Adipocyte (in vitro differentiated cells): ENCODE measurements at regions not wholly inside any gene's neighbourhood (a gene's known extent, or its start where the extent isn't known, plus 50 kb on each side); places are given as distances from the start of the nearest gene placed in this dataset.
A peak's percentile ranks its signal among the peaks of the same experiment; 100 is the strongest.
"Not testable (repeated sequence)": the region's sequence is repeated elsewhere in the genome, so short reads cannot be mapped to it uniquely, and the experiment has no call there.

Experiments
- DNase-seq: peaks from one replicate; pipeline ENCODE4 v3.0.0-alpha.2; 2015; ENCODE audit warnings: low read depth
- H3K27me3 ChIP-seq: replicated peaks from 2 replicates; pipeline ENCODE4 v1.7.0; 2013; ENCODE audit warnings: mild to moderate bottlenecking, low read length, moderate library complexity; ENCODE audit not compliant: control insufficient read depth, insufficient read depth
- H3K36me3 ChIP-seq: 2 replicates; pipeline ENCODE4 v1.7.0; 2013; ENCODE audit warnings: low read length, mild to moderate bottlenecking, moderate library complexity; ENCODE audit not compliant: control insufficient read depth, insufficient read depth, severe bottlenecking
- H3K4me1 ChIP-seq: 2 replicates; pipeline ENCODE4 v1.7.0; 2013; ENCODE audit warnings: mild to moderate bottlenecking, low read length, moderate library complexity; ENCODE audit not compliant: control insufficient read depth, insufficient read depth
- H3K4me3 ChIP-seq: 2 replicates; pipeline ENCODE4 v1.7.0; 2013; ENCODE audit warnings: mild to moderate bottlenecking, low read length, moderate library complexity
- H3K9ac ChIP-seq: 2 replicates; pipeline ENCODE4 v1.7.0; 2013; ENCODE audit warnings: mild to moderate bottlenecking, low read length, moderate library complexity
- H3K9me3 ChIP-seq: 2 replicates; pipeline ENCODE4 v1.7.0; 2013; ENCODE audit warnings: mild to moderate bottlenecking, low read length, moderate library complexity; ENCODE audit not compliant: control insufficient read depth

- Histone ChIP-seq H3K27me3 (peaks cover 10% of the 10 kb centered on the region), H3K9ac (no peak overlapping the region)
- DNase-seq = no peak
Measured at GRCh38 chr7:140283472-140283871, 106.7 kb upstream of the KDM7A start.

GRCh38 chr7:140281960-140282359, 105.2 kb upstream of the KDM7A start:
- Histone ChIP-seq H3K4me1 (no peaks in the 10 kb centered on the region), H3K4me3 (no peak overlapping the region), H3K9me3 (peaks cover 6% of the 10 kb centered on the region), H3K27me3 (peaks cover 10% of the 10 kb centered on the region), H3K36me3 (no peaks in the 10 kb centered on the region), H3K9ac (no peak overlapping the region)
- no peak for DNase-seq

More at GRCh38 chr7:140283472-140283871, 106.7 kb upstream of the KDM7A start:
- Histone ChIP-seq H3K4me3 (no peak overlapping the region), H3K9me3 (peaks cover 6% of the 10 kb centered on the region), H3K36me3 (no peaks in the 10 kb centered on the region), H3K4me1 (no peaks in the 10 kb centered on the region)

- Histone ChIP-seq H3K27me3 (peaks cover 10% of the 10 kb centered on the region), H3K36me3 (no peaks in the 10 kb centered on the region), H3K4me3 (no peak overlapping the region), H3K4me1 (peaks cover 1% of the 10 kb centered on the region), H3K9me3 (peaks cover 6% of the 10 kb centered on the region), H3K9ac (no peak overlapping the region)
- DNase-seq = no peak
Measured at GRCh38 chr7:140281255-140281654, 104.5 kb upstream of the KDM7A start.

DNA sequence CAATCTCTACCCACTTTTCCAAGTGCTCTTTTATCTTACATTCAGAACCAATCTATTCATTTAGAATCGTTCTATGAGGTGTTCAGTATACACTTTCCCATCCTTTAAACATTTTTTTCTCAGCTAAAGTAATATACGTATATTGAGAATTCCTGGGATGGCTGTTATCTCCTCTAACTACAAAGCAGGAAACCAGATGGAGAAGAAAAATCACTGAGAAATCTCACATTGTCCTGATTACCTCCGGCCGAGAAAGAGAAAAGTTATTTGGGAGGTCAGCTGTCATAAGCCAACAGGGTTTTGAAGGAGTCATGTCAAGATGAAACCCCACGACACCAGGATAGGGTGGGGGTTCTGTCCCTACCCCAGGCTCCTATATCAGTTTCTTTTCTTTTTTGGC, 99.2 kb upstream of the KDM7A start:
- Histone ChIP-seq H3K9ac (peak overlapping the region; percentile 78), H3K27me3 (peaks cover 7% of the 10 kb centered on the region), H3K4me3 (peak overlapping the region; percentile 72), H3K36me3 (no peaks in the 10 kb centered on the region), H3K4me1 (peaks cover 16% of the 10 kb centered on the region), H3K9me3 (no peaks in the 10 kb centered on the region)
- DNase-seq = no peak

GRCh38 chr7:140275069-140275965, 98.5 kb upstream of the KDM7A start:
- peak; percentile 60 for DNase-seq
- no peaks in the 10 kb centered on the region for H3K36me3 ChIP-seq
- peaks cover 16% of the 10 kb centered on the region for H3K4me1 ChIP-seq
- no peaks in the 10 kb centered on the region for H3K9me3 ChIP-seq
- peak overlapping the region; percentile 72 for H3K4me3 ChIP-seq
- no peaks in the 10 kb centered on the region for H3K27me3 ChIP-seq
- peak overlapping the region; percentile 78 for H3K9ac ChIP-seq

- no peak overlapping the region for H3K9ac ChIP-seq
- H3K36me3 ChIP-seq = no peaks in the 10 kb centered on the region
- no peak overlapping the region for H3K4me3 ChIP-seq
- no peak for DNase-seq
- H3K4me1 ChIP-seq = peaks cover 16% of the 10 kb centered on the region
- H3K27me3 ChIP-seq = no peaks in the 10 kb centered on the region
- no peaks in the 10 kb centered on the region for H3K9me3 ChIP-seq
Measured at GRCh38 chr7:140273417-140273816, 96.6 kb upstream of the KDM7A start.

- not testable (repeated sequence) for H3K36me3 ChIP-seq, H3K27me3 ChIP-seq, H3K9me3 ChIP-seq, H3K4me3 ChIP-seq, DNase-seq, H3K9ac ChIP-seq
- peaks cover 16% of the 10 kb centered on the region for H3K4me1 ChIP-seq
Measured at GRCh38 chr7:140271643-140271968, 94.8 kb upstream of the KDM7A start.

DNA sequence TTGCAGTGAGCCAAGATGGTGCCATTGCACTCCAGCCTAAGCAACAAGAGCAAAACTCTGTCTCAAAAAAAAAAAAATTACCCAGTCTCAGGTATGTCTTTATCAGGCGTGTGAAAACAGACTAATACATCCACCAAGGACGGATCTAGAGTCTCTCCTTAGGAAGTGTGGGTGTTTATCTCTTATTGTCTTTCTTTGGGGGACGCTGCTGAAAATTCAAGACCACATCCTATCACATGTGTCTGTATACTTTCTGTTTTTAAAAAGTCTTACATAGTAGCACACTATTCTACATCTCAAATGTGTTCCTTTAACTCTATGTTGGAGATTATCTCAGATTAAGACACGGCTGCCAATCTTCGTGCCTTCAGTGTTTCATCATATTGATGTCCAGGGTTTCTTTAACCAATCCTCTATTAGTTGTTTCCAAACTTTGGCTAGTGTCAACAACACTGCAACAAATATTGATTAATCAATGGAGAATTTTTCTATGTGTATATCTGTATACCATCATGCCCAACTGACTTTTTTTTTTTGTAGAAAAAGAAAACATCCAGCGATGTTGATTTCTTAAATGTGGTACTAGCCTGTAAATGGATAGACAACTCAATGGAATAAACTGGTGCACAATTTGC, 92.3 kb upstream of the KDM7A start:
- peaks cover under 1% of the 10 kb centered on the region for H3K27me3 ChIP-seq
- H3K9me3 ChIP-seq = no peaks in the 10 kb centered on the region
- H3K9ac ChIP-seq = no peak overlapping the region
- H3K36me3 ChIP-seq = no peaks in the 10 kb centered on the region
- no peak overlapping the region for H3K4me3 ChIP-seq
- no peaks in the 10 kb centered on the region for H3K4me1 ChIP-seq
- no peak for DNase-seq

DNA sequence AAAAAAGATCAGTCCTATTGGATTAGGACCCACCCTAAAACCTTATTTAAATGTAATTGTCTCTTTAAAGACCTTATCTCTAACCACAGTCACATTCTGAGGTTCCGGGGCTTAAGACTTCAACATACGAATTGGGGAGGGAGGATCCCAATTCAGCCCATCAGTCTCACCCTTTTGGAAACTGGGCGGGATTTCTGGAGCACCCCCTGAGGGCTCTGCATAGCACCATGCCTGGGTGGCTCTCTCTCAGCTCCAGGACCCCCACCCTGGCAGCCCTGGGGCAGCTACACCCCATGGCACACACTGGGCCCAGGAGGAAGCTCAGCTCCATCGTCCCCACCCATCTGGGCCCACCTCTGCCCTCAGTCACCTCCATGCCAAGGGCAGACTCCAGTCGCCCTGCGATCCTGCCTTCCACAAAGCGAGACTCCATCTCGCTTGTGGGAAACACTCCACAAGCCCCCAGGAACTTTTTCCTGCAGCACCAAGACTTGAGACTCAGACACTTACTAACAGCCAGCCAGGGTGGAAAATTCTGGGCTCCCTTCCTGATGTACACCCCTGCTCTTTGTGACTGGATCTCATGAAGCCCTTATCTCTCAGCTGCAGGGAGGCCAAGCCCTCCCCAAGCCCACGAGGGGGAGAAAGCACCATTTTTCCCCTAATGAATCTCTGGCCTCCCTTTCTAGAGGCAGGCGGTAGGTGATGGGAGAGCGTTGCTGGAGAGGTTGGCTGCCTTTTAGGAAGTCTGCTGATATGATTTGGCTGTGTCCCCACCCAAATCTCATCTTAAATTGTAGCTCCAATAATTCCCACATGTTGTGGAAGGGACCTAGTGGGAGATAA, 90.8 kb upstream of the KDM7A start:
- no peak overlapping the region for H3K9ac ChIP-seq
- no peaks in the 10 kb centered on the region for H3K4me1 ChIP-seq
- no peaks in the 10 kb centered on the region for H3K36me3 ChIP-seq
- DNase-seq = no peak
- no peaks in the 10 kb centered on the region for H3K9me3 ChIP-seq
- no peak overlapping the region for H3K4me3 ChIP-seq
- H3K27me3 ChIP-seq = peaks cover 11% of the 10 kb centered on the region

DNA sequence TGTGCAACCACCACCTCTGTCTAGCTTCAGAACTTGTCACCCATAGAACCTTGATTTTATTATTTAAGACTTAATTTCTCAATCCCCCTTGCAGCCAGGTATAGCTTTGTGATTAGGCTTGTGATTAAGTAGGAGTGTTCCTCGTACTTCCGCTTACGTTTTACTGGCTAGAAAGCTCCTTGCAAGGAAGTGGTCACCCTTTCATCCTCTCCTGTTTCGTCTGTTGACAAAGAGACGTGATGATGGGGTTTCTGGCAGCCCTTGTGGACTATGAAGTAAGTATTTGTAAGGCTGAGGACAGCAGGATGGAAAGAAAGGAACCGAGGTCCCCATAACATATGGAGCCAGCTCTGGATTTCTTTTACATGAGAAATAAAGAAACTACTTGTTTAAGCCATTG, 86.5 kb upstream of the KDM7A start:
- no peak for DNase-seq
- Histone ChIP-seq H3K9me3 (no peaks in the 10 kb centered on the region), H3K27me3 (peaks cover 32% of the 10 kb centered on the region), H3K4me1 (no peaks in the 10 kb centered on the region), H3K36me3 (no peaks in the 10 kb centered on the region), H3K9ac (no peak overlapping the region), H3K4me3 (no peak overlapping the region)

GRCh38 chr7:140262242-140262903, 85.6 kb upstream of the KDM7A start:
- H3K9me3 ChIP-seq = peaks cover 1% of the 10 kb centered on the region
- H3K36me3 ChIP-seq = no peaks in the 10 kb centered on the region
- H3K9ac ChIP-seq = no peak overlapping the region
- no peak for DNase-seq
- peaks cover 32% of the 10 kb centered on the region for H3K27me3 ChIP-seq
- H3K4me1 ChIP-seq = no peaks in the 10 kb centered on the region
- no peak overlapping the region for H3K4me3 ChIP-seq
